GM23338 (cell line): ENCODE measurements at regions not wholly inside any gene's neighbourhood (a gene's known extent, or its start where the extent isn't known, plus 50 kb on each side); places are given as distances from the start of the nearest gene placed in this dataset.

Experiments
- CREB1 ChIP-seq: fragments of 250-450 bp; sonication (Bioruptor Pico); IDR thresholded peaks from 2 replicates; pipeline ENCODE4 v1.5.0; 2020; ENCODE audit warnings: low read depth, mild to moderate bottlenecking, moderate library complexity
- EZH2 ChIP-seq: fragments of 200-600 bp; sonication (generic); IDR thresholded peaks from one replicate; pipeline ENCODE4 v1.8.0; 2017; ENCODE audit warnings: antibody characterized with exemption, mild to moderate bottlenecking, low read depth; ENCODE audit not compliant: unreplicated experiment
- EZH2phosphoT487 ChIP-seq: fragments of 200-600 bp; sonication (generic); IDR thresholded peaks from one replicate; pipeline ENCODE4 v1.8.1; 2018; ENCODE audit warnings: antibody characterized with exemption; ENCODE audit not compliant: unreplicated experiment
- POLR2AphosphoS5 ChIP-seq: IDR thresholded peaks from 2 replicates; pipeline ENCODE4 v1.6.1; 2016; ENCODE audit warnings: antibody characterized with exemption, low read depth
- REST ChIP-seq: IDR thresholded peaks from one replicate; pipeline ENCODE4 v1.6.1; 2018; ENCODE audit warnings: antibody characterized with exemption; ENCODE audit not compliant: unreplicated experiment
- TF ChIP-seq, protein P1 (sequence below), 2 experiments: fragments of 200-600 bp in 1 of 2; sonication (generic) in 1 of 2; conservative IDR thresholded peaks; 2 replicates each; pipeline versions ENCODE4 v1.5.1 to v1.6.1; 2016 to 2017; ENCODE audit warnings: antibody characterized with exemption in 2 of 2, low read depth in 2 of 2, mild to moderate bottlenecking in 2 of 2, moderate library complexity in 1 of 2

DNA sequence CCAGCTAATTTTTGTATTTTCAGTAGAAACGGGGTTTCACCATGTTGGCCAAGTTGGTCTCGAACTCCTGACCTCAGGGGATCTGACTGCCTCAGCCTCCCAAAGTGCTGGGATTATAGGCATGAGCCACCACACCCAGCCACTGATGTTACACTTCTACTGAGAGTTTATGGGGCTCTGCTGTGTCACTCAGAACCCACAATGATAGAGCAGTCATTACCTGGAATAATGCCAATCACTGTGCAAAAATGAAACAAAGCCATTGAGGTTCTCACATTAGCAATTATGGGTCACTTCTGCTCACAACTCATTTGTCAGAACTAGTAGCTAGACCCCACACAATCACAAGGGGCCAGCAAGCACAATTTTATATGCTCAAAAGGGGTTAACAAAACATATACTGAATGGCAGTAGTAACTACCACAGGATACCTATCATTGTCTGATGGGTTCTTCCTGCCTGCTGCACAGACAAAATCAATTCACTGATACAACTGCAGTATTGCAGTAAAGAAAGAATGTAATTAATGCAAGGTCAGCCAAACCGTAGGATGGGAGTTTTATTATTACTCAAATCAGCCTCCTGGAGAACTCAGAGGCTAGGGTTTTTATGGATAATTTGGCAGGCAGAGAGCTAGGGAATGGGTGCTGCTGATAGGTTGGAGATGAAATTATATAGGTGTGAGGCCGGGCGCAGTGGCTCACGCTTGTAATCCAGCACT, 72.1 kb upstream of the TRIM24 start:
- TF ChIP-seq, protein P1, sequence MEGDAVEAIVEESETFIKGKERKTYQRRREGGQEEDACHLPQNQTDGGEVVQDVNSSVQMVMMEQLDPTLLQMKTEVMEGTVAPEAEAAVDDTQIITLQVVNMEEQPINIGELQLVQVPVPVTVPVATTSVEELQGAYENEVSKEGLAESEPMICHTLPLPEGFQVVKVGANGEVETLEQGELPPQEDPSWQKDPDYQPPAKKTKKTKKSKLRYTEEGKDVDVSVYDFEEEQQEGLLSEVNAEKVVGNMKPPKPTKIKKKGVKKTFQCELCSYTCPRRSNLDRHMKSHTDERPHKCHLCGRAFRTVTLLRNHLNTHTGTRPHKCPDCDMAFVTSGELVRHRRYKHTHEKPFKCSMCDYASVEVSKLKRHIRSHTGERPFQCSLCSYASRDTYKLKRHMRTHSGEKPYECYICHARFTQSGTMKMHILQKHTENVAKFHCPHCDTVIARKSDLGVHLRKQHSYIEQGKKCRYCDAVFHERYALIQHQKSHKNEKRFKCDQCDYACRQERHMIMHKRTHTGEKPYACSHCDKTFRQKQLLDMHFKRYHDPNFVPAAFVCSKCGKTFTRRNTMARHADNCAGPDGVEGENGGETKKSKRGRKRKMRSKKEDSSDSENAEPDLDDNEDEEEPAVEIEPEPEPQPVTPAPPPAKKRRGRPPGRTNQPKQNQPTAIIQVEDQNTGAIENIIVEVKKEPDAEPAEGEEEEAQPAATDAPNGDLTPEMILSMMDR (conservative IDR thresholded peaks at IDR 0.05; ENCODE audit: low read depth in 2 of 2), result no peak
- TF ChIP-seq CREB1 (no peak), POLR2AphosphoS5 (no peak), EZH2phosphoT487 (no peak), EZH2 (no peak), REST (no peak)
